Adrenal gland (tissue), 9 donors: ENCODE measurements at regions not wholly inside any gene's neighbourhood (a gene's known extent, or its start where the extent isn't known, plus 50 kb on each side); places are given as distances from the start of the nearest gene placed in this dataset.

Experiments used
- DNase-seq, 7 donors: peaks; one replicate each; pipeline ENCODE4 v3.0.0-alpha.2; 2019 to 2020
- H3K27ac ChIP-seq, 5 donors: fragments of 200-600 bp; sonication (generic) in 4 of 5; 1 replicate in 3 of 5; 2 replicates in 2 of 5; pipeline versions ENCODE4 v1.5.1 to v1.8.0; 2016 to 2020; ENCODE audit warnings: mild to moderate bottlenecking in 1 of 5
- H3K27me3 ChIP-seq: fragments of 200-600 bp; 2 replicates; pipeline ENCODE4 v1.8.0; 2021
- H3K36me3 ChIP-seq, 2 donors: fragments of 200-600 bp; replicated peaks in 1 of 2; 1 replicate in 1 of 2; 2 replicates in 1 of 2; pipeline versions ENCODE4 v1.5.1 to v1.8.0; 2018 to 2022
- H3K4me1 ChIP-seq, 2 donors: fragments of 200-600 bp; replicated peaks in 1 of 2; 1 replicate in 1 of 2; 2 replicates in 1 of 2; pipeline versions ENCODE4 v1.5.1 to v1.8.0; 2018 to 2021
- H3K4me3 ChIP-seq, 4 donors: fragments of 200-600 bp; sonication (generic) in 3 of 4; one replicate each; pipeline ENCODE4 v1.5.1; 2016 to 2018
- H3K9me3 ChIP-seq, 3 donors: fragments of 200-600 bp; sonication (generic) in 1 of 3; replicated peaks in 1 of 3; 1 replicate in 2 of 3; 2 replicates in 1 of 3; pipeline versions ENCODE4 v1.5.1 to v1.8.0; 2016 to 2021
- POLR2A ChIP-seq, 2 donors: fragments of 450-650 bp; IDR thresholded peaks; one replicate each; pipeline ENCODE4 v1.6.1; 2017; ENCODE audit warnings: antibody characterized with exemption in 2 of 2, mild to moderate bottlenecking in 2 of 2, moderate library complexity in 1 of 2
- WGBS, 4 donors: extraction: QIAGEN DNeasy Blood & Tissue Kit in 2 of 4; methylation state at CpG; one replicate each; pipeline versions ENCODE4 v1.1.5 to v1.1.7; 2013 to 2017; 5-methylcytosine and 5-hydroxymethylcytosine counted together
- intact Hi-C, 2 donors: fragments of 100-400 bp; cut with DNase I; formaldehyde crosslinking; loops; one replicate each; pipeline versions ENCODE4 v1.14.1 to v1.15.0; 2022 to 2023
- TF ChIP-seq, protein P1 (sequence below), 6 experiments: fragments of 450-650 bp in 4 of 6; fragments of 200-600 bp in 2 of 6; sonication (generic) in 1 of 6; IDR thresholded peaks; 1 replicate in 5 of 6; 2 replicates in 1 of 6; pipeline versions ENCODE4 v1.5.1 to v1.8.0; 2016 to 2021; ENCODE audit warnings: antibody characterized with exemption in 6 of 6, mild to moderate bottlenecking in 2 of 6, moderate library complexity in 1 of 6
- donor health status: healthy with polysubstance abuse.
- donor health status: Bipolar disorder and iron deficiency.
- donor health status: DM: yes; HTN: yes; CAD: no.
- donor health status: DM: no; HTN: no; CAD: no.
- donor health status: DM: no; HTN: no; CAD: no.

DNA sequence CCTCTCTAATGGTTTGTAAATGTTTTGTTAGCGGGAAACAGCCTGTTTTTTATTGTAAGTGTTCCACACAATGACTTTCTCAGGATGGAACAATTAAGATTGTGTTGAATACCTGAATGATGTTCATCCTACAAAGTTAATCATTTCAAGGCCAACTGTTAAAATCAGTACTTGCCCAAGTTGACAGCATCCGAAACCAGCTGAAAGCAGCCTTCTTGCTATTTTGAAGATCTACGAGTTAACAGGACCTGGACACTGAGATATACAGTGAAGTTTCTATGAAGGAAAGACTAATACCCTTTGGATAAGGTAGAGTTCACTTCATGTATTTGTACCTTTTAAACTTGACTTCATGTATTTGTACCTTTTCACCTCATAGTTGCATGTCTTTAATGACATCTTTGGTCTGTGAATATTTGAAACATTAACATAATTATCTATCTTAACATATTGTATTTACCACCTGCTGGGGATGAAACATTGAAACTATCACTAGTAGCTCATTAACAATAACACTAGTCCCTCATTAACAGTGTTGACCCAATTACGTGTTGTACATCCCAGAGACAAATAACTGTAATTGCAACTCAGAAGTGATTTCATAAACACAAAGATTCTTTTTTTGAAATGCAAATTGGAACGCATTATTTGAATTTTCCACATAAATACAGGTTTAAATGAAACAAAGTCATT, 556.0 kb upstream of the MEX3C start:
- no peak overlapping the region for H3K27ac ChIP-seq
- TF ChIP-seq, protein P1, sequence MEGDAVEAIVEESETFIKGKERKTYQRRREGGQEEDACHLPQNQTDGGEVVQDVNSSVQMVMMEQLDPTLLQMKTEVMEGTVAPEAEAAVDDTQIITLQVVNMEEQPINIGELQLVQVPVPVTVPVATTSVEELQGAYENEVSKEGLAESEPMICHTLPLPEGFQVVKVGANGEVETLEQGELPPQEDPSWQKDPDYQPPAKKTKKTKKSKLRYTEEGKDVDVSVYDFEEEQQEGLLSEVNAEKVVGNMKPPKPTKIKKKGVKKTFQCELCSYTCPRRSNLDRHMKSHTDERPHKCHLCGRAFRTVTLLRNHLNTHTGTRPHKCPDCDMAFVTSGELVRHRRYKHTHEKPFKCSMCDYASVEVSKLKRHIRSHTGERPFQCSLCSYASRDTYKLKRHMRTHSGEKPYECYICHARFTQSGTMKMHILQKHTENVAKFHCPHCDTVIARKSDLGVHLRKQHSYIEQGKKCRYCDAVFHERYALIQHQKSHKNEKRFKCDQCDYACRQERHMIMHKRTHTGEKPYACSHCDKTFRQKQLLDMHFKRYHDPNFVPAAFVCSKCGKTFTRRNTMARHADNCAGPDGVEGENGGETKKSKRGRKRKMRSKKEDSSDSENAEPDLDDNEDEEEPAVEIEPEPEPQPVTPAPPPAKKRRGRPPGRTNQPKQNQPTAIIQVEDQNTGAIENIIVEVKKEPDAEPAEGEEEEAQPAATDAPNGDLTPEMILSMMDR (IDR thresholded peaks at IDR 0.05): no peak
- no peak for TF ChIP-seq POLR2A (IDR thresholded peaks at IDR 0.05)
- H3K4me3 ChIP-seq: no peak overlapping the region
- no peaks in the 10 kb centered on the region for H3K9me3 ChIP-seq
- no peaks in the 10 kb centered on the region for H3K36me3 ChIP-seq
- no peaks in the 10 kb centered on the region for H3K27me3 ChIP-seq
- no peaks in the 10 kb centered on the region for H3K4me1 ChIP-seq
- DNase-seq: no peak
- intact Hi-C loops: no loop called here
- WGBS, 4 donors: 54 to 69% (median 65%) methylated on average over 5 of the region's 5 CpGs

DNA sequence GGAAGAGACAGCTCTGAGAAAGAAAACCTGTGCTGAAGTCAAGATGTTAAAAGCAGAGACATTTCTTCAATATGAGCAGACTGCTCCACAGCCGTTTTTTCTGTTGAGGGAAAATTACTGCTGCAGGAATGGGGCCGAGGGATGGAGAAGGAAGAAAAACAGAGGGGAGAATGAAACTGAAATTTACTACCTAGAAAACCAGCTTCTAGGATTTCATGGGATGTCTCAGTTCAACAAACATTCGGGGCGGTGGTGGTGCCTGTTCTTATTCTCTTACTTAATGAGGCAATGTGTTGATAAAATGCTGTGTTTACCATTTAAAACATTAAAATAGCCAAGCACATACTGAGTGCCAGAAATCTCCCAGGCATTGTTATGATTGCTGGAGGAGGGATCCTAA, 557.1 kb upstream of the MEX3C start:
- Histone ChIP-seq H3K4me1 (no peaks in the 10 kb centered on the region), H3K27ac (no peak overlapping the region), H3K36me3 (no peaks in the 10 kb centered on the region), H3K9me3 (no peaks in the 10 kb centered on the region), H3K27me3 (no peaks in the 10 kb centered on the region), H3K4me3 (no peak overlapping the region)
- TF ChIP-seq, protein P1 (IDR thresholded peaks at IDR 0.05): no peak
- TF ChIP-seq POLR2A (IDR thresholded peaks at IDR 0.05): no peak
- intact Hi-C loops: no loop called here
- no peak for DNase-seq
- 40 to 52% (median 49%) methylated on average over 4 of the region's 4 CpGs for WGBS, 4 donors

DNA sequence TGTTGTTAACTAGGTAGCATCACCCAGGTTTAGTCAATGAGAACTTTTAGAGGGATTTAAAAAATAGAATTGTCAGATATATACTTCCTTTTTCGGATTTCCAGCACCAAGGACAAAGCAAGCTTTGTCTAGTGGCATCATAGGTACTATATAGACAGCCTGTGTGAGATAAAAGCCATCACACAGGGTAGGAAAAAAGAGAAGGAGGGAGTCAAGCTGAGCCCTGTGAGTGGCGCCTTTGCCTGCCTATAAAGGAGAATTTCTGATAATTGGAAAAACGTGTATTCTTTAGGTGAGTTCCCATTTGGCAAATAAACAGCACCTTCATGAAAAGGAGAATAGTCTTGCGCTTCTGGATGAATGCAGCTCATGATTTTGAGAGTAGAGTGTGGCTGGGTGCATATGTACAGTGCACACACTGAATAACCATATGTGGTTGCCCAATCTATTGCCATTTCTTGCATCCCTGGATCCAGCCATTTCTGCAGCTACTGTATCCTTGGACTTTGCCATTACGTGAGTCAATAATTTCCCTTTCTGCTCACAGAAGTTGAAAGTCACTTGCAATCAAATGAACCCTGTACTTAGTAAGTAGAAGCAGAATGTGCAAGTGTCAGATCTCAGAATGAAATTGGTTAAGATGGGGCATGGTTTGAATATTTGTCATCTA, 559.9 kb upstream of the MEX3C start:
- intact Hi-C loops: no loop called here
- H3K9me3 ChIP-seq: no peaks in the 10 kb centered on the region
- no peak overlapping the region for H3K27ac ChIP-seq
- 54 to 65% (median 60%) methylated on average over 5 of the region's 5 CpGs for WGBS, 4 donors
- no peak for DNase-seq
- no peaks in the 10 kb centered on the region for H3K27me3 ChIP-seq
- no peak overlapping the region for H3K4me3 ChIP-seq
- H3K36me3 ChIP-seq: no peaks in the 10 kb centered on the region
- no peaks in the 10 kb centered on the region for H3K4me1 ChIP-seq
- TF ChIP-seq, protein P1 (IDR thresholded peaks at IDR 0.05): no peak
- TF ChIP-seq POLR2A (IDR thresholded peaks at IDR 0.05): no peak

DNA sequence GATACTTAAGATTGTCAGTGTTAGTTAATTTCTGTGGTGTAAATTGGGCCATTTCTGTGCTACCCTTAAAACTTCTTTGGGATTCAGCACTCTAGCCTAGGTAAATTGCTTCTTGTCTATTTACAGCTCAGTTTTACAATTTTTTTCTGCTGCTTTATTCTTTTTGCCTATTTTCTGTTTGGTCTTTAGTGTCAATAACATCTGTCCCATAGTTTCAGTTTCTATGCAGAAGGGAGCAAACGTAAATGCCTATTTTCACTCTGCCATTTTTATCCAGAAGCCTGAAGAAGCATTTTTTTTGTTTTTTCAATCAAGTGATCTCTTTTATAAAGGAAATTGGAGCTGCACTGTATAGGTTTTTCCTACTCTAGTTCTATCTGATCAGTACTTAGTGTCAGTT, 564.9 kb upstream of the MEX3C start:
- intact Hi-C loops: no loop called here

More for the DNA sequence above, 564.9 kb upstream of the MEX3C start:
- Histone ChIP-seq H3K27ac (no peak overlapping the region), H3K9me3 (no peaks in the 10 kb centered on the region), H3K27me3 (no peaks in the 10 kb centered on the region), H3K36me3 (no peaks in the 10 kb centered on the region), H3K4me3 (no peak overlapping the region), H3K4me1 (no peaks in the 10 kb centered on the region)
- WGBS, 4 donors: 35 to 53% (median 49%) methylated on average over 1 of the region's 1 CpG
- TF ChIP-seq POLR2A (IDR thresholded peaks at IDR 0.05): no peak
- DNase-seq: no peak
